Ascending aorta (tissue), 2 donors: ENCODE measurements at regions not wholly inside any gene's neighbourhood (a gene's known extent, or its start where the extent isn't known, plus 50 kb on each side); places are given as distances from the start of the nearest gene placed in this dataset.

ENCODE experiments used
- DNase-seq, 2 donors: peaks; one replicate each; pipeline ENCODE4 v3.0.0-alpha.2; 2019; ENCODE audit warnings: low spot score in 2 of 2
- H3K27ac ChIP-seq, 2 donors: fragments of 200-600 bp; sonication (generic); one replicate each; pipeline ENCODE4 v1.5.1; 2016 to 2017; ENCODE audit warnings: mild to moderate bottlenecking in 1 of 2
- H3K27me3 ChIP-seq: fragments of 200-600 bp; sonication (generic); one replicate; pipeline ENCODE4 v1.5.1; 2017
- H3K36me3 ChIP-seq, 2 donors: fragments of 200-600 bp; sonication (generic); one replicate each; pipeline ENCODE4 v1.5.1; 2016
- H3K4me1 ChIP-seq, 2 donors: fragments of 200-600 bp; sonication (generic); one replicate each; pipeline ENCODE4 v1.5.1; 2016 to 2017; ENCODE audit warnings: mild to moderate bottlenecking in 1 of 2
- H3K4me3 ChIP-seq, 2 donors: fragments of 200-600 bp; sonication (generic); one replicate each; pipeline ENCODE4 v1.5.1; 2016 to 2017; ENCODE audit warnings: mild to moderate bottlenecking in 1 of 2
- H3K9me3 ChIP-seq, 2 donors: fragments of 200-600 bp; sonication (generic); one replicate each; pipeline ENCODE4 v1.5.1; 2016
- CTCF ChIP-seq, 3 experiments: fragments of 200-600 bp in 2 of 3; fragments of 450-650 bp in 1 of 3; sonication (generic) in 2 of 3; IDR thresholded peaks; one replicate each; pipeline ENCODE4 v1.5.1; 2016 to 2019; ENCODE audit warnings: antibody characterized with exemption in 3 of 3, mild to moderate bottlenecking in 1 of 3, moderate library complexity in 1 of 3
- intact Hi-C: fragments of 100-400 bp; cut with DNase I; formaldehyde crosslinking; loops from one replicate; pipeline ENCODE4 v1.15.1; 2023

- H3K4me1 ChIP-seq, result peaks cover 0 to 2% of the 10 kb centered on the region in 2 donors
- intact Hi-C loops, result no loop called here
- H3K36me3 ChIP-seq, result no peaks in the 10 kb centered on the region
- no peak for DNase-seq
- H3K27ac ChIP-seq, result no peak overlapping the region
- no peak for TF ChIP-seq CTCF (IDR thresholded peaks at IDR 0.05)
- H3K4me3 ChIP-seq, result no peak overlapping the region
- H3K9me3 ChIP-seq, result no peaks in the 10 kb centered on the region
- H3K27me3 ChIP-seq, result no peaks in the 10 kb centered on the region
Observed at GRCh38 chr5:86878250-86878649, 260.5 kb downstream of the COX7C start.

- no peak for DNase-seq
- no peak overlapping the region for H3K4me3 ChIP-seq
- intact Hi-C loops, result no loop called here
Observed at GRCh38 chr5:86879086-86879485, 261.3 kb downstream of the COX7C start.

GRCh38 chr5:86880344-86880743 lies 262.6 kb downstream of the COX7C start:
- no peaks in the 10 kb centered on the region for H3K27me3 ChIP-seq
- no peaks in the 10 kb centered on the region for H3K9me3 ChIP-seq
- DNase-seq, result no peak
- intact Hi-C loops, result loop anchor here (5.0 kb wide), 1 partner anchor 132 kb away; no protein-coding TSS in a partner anchor
- H3K4me3 ChIP-seq, result no peak overlapping the region
- no peak for TF ChIP-seq CTCF (IDR thresholded peaks at IDR 0.05)
- H3K27ac ChIP-seq, result no peak overlapping the region
- peaks cover 0 to 2% of the 10 kb centered on the region in 2 donors for H3K4me1 ChIP-seq
- no peaks in the 10 kb centered on the region for H3K36me3 ChIP-seq

More at GRCh38 chr5:86879086-86879485, 261.3 kb downstream of the COX7C start:
- Histone ChIP-seq H3K4me1 (peaks cover 0 to 2% of the 10 kb centered on the region in 2 donors), H3K27me3 (no peaks in the 10 kb centered on the region), H3K9me3 (no peaks in the 10 kb centered on the region), H3K36me3 (no peaks in the 10 kb centered on the region), H3K27ac (no peak overlapping the region)
- no peak for TF ChIP-seq CTCF (IDR thresholded peaks at IDR 0.05)

GRCh38 chr5:86880785-86881492 lies 263.2 kb downstream of the COX7C start:
- peak; percentile 14 to 46 (median 27) for TF ChIP-seq CTCF (IDR thresholded peaks at IDR 0.05)

GRCh38 chr5:86881493-86882090 lies 263.9 kb downstream of the COX7C start:
- intact Hi-C loops, result loop anchor here (5.0 kb wide), 1 partner anchor 131 kb away; no protein-coding TSS in a partner anchor
- Histone ChIP-seq H3K27ac (no peak overlapping the region), H3K4me1 (peaks cover 0 to 2% of the 10 kb centered on the region in 2 donors), H3K4me3 (no peak overlapping the region), H3K9me3 (no peaks in the 10 kb centered on the region), H3K27me3 (no peaks in the 10 kb centered on the region), H3K36me3 (no peaks in the 10 kb centered on the region)
- TF ChIP-seq CTCF (IDR thresholded peaks at IDR 0.05), result no peak
- no peak for DNase-seq

More at GRCh38 chr5:86880785-86881492, 263.2 kb downstream of the COX7C start:
- H3K27me3 ChIP-seq, result no peaks in the 10 kb centered on the region
- no peak overlapping the region for H3K27ac ChIP-seq
- H3K9me3 ChIP-seq, result no peaks in the 10 kb centered on the region
- H3K4me1 ChIP-seq, result peaks cover 0 to 2% of the 10 kb centered on the region in 2 donors
- DNase-seq, result no peak
- H3K36me3 ChIP-seq, result no peaks in the 10 kb centered on the region
- intact Hi-C loops, result loop anchor here (5.0 kb wide), 1 partner anchor 131 kb away; no protein-coding TSS in a partner anchor
- H3K4me3 ChIP-seq, result no peak overlapping the region
